C4-2B (cell line): ENCODE measurements at regions not wholly inside any gene's neighbourhood (a gene's known extent, or its start where the extent isn't known, plus 50 kb on each side); places are given as distances from the start of the nearest gene placed in this dataset.

Experiments used
- CTCF ChIP-seq: fragments of 450-650 bp; conservative IDR thresholded peaks from 2 replicates; pipeline ENCODE4 v1.5.1; 2017; ENCODE audit warnings: mild to moderate bottlenecking
- ZFX ChIP-seq: fragments of 450-650 bp; IDR thresholded peaks from 2 replicates; pipeline ENCODE4 v1.6.1; 2017

GRCh38 chr13:54859827-54860226 is 1831.2 kb downstream of the OLFM4 start:
- TF ChIP-seq CTCF (no peak), ZFX (no peak)
